ENCODE measurements at regions not wholly inside any gene's neighbourhood (a gene's known extent, or its start where the extent isn't known, plus 50 kb on each side); places are given as distances from the start of the nearest gene placed in this dataset.
A peak's percentile ranks its signal among the peaks of the same experiment; 100 is the strongest.
"Not testable (repeated sequence)": the region's sequence is repeated elsewhere in the genome, so short reads cannot be mapped to it uniquely, and the experiment has no call there.

- DNase-seq, result peak; percentile 47
Measured at GRCh38 chr10:109393425-109393824, 529.9 kb downstream of the XPNPEP1 start.

- no peak for DNase-seq
Measured at GRCh38 chr10:109386921-109387320, 536.4 kb downstream of the XPNPEP1 start.

GRCh38 chr10:109386101-109386500 is 537.2 kb downstream of the XPNPEP1 start:
- DNase-seq, result no peak

- no peak for DNase-seq
Measured at GRCh38 chr10:109379186-109379585, 544.1 kb downstream of the XPNPEP1 start.

GRCh38 chr10:109374215-109374614 is 549.1 kb downstream of the XPNPEP1 start:
- DNase-seq, result peak; percentile 47

- DNase-seq, result no peak
Measured at GRCh38 chr10:109359316-109359715, 564.0 kb downstream of the XPNPEP1 start.

GRCh38 chr10:109358325-109358724 is 565.0 kb downstream of the XPNPEP1 start:
- DNase-seq, result no peak

GRCh38 chr10:109348324-109348723 is 575.0 kb downstream of the XPNPEP1 start:
- no peak for DNase-seq

GRCh38 chr10:109343293-109343692 is 580.0 kb downstream of the XPNPEP1 start:
- DNase-seq, result peak; percentile 78

GRCh38 chr10:109341986-109342385 is 581.3 kb downstream of the XPNPEP1 start:
- DNase-seq, result no peak

GRCh38 chr10:109328001-109328400 is 595.3 kb downstream of the XPNPEP1 start:
- no peak for DNase-seq

GRCh38 chr10:109327266-109327665 is 596.0 kb downstream of the XPNPEP1 start:
- DNase-seq, result no peak

- DNase-seq, result no peak
Measured at GRCh38 chr10:109324721-109325120, 598.6 kb downstream of the XPNPEP1 start.

GRCh38 chr10:109317746-109318366 is 605.5 kb downstream of the XPNPEP1 start:
- DNase-seq, result peak; percentile 86

- peak; percentile 72 for DNase-seq
Measured at GRCh38 chr10:109314016-109314415, 609.3 kb downstream of the XPNPEP1 start.

GRCh38 chr10:109312555-109312954 is 610.8 kb downstream of the XPNPEP1 start:
- DNase-seq, result not testable (repeated sequence)

GRCh38 chr10:109308971-109309370 is 614.3 kb downstream of the XPNPEP1 start:
- no peak for DNase-seq

GRCh38 chr10:109307102-109307501 is 616.2 kb downstream of the XPNPEP1 start:
- DNase-seq, result not testable (repeated sequence)

GRCh38 chr10:109306698-109307097 is 616.6 kb downstream of the XPNPEP1 start:
- no peak for DNase-seq

- DNase-seq, result no peak
Measured at GRCh38 chr10:109287858-109288257, 635.5 kb downstream of the XPNPEP1 start.

GRCh38 chr10:109282510-109282909 is 640.8 kb downstream of the XPNPEP1 start:
- DNase-seq, result peak; percentile 55

- DNase-seq, result no peak
Measured at GRCh38 chr10:109281347-109281746, 642.0 kb downstream of the XPNPEP1 start.

- no peak for DNase-seq
Measured at GRCh38 chr10:109280837-109281236, 642.5 kb downstream of the XPNPEP1 start.

- DNase-seq, result no peak
Measured at GRCh38 chr10:109277456-109277855, 645.9 kb downstream of the XPNPEP1 start.

- DNase-seq, result peak; percentile 20
Measured at GRCh38 chr10:109275960-109276359, 647.4 kb downstream of the XPNPEP1 start.
